Activated CD4-positive, CD25-positive, alpha-beta regulatory T cell treated with anti-CD3 and anti-CD28 coated beads, Interleukin-2, amount 50 U/mL, for 24 hours (primary cell): ENCODE measurements at regions not wholly inside any gene's neighbourhood (a gene's known extent, or its start where the extent isn't known, plus 50 kb on each side); places are given as distances from the start of the nearest gene placed in this dataset.

ENCODE experiments used
- ATAC-seq, 2 donors: fragments of 150-1000 bp; cut with Tn5 transposase; one replicate each; pipeline ENCODE4 v1.10.0; 2021; ENCODE audit warnings: mild to moderate bottlenecking in 1 of 2, moderate library complexity in 1 of 2

DNA sequence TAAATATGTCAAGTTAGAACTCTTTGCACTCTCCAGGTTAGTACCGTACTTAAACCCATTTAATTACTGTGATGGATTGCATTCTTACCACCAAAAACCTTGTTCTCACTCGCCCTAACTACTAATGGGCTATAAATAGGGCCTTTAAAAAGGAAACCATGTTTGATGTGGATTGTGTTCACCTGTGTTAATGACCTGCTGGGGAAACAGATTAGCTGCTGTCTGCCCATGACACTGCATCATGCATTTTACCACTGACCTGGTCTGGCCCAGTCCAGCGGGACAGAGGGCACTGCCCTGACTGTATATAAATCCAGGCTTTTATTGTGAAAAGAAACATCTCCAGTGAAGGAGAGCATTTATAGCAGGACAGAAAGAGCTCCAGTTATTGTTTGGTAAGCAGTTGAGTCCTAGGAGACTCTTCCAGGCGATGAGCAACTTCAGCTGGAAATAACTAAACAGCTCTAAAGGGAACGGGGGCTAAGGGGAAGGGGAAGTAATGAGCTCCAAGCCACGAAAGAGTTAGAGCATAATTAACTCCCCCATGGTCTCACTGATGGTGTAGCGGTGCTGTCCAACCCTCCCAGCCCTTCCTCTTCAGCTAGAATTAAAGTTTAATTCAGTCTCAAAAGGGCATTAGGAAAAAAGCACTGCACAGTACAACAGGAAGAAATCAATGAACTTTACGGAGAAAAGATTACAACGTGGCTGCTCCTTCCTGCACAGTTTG is 303.1 kb downstream of the ENC1 start:
- ATAC-seq, result no peak

DNA sequence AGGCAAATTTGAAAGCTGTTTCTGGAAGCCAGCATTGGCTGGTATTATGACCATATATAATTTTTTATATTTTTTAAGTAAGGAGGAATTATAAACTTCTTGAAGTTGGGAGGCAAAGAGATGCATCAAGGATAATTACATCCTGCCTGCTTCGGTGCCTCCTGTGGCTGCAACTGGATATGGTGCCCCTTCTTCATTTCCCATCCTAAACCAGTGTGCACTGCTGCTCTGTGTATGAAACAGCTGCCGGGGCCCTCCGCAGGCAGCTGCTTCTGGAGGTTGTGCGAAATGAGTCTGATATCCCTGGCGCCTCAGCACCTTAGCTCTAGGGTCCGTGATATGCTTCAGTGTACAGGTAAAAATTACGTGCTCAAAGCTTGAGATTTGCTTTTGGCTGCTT is 304.2 kb downstream of the ENC1 start:
- ATAC-seq, result no peak

DNA sequence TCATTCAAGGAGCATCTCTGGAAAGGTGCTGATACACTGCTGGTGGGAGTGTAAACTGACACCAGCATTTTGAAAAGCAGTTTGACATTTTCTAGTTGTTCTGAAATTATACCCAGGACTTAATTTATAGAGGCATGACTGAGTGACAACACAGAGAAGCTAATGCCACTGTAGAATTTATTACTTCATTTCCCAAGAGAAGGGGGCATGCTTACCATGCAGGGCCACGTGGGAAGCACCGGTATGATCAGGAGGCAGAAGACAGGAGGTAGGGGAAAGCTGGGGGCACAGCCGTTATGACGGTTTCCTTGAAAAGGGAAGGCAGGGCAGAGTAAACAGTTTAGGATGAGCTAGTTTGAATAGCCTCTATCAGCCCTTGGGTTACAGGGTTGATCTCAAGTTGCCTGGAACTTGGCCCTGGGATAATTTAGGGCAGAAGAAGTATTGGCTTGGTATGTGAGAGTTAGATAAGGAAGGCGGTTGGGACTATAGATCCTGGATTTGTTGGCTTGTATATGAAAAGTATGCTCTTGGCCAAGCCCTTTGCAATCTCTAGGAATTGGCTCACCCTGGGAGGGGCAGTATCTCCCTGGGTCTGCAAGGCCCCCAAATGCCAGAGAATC is 305.7 kb downstream of the ENC1 start:
- ATAC-seq, result no peak

DNA sequence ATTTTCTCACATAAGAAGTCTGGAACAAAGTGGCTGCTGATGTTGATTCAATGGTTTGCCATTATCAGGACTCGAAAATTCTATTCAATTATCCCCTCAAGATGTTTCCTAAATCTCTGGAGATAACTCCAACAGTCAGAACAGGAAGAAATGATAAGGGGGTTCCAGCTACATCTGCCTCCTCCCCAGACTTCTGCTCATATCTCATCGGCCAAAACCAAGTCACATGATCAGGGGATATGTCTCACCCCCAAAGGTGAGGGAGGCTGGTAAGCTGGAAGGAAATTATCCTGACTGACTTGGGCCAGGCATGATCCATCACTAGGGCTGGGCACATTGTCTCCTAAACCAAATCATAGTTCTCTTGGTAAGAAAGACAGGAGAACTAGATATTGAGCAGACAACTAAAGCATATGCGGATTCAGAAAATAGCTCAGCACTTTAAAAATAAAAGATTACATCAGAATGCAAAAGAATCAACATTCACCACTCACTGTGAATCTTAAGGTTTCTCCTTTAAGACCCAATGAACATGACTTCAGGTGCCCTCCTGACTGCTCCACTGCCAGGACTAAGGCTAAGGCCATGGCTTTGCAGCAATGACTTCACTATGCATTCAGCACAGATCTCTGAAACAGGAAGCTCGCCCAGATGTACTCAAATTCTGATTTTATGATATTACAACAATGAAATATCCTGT is 306.3 kb downstream of the ENC1 start:
- no peak for ATAC-seq

DNA sequence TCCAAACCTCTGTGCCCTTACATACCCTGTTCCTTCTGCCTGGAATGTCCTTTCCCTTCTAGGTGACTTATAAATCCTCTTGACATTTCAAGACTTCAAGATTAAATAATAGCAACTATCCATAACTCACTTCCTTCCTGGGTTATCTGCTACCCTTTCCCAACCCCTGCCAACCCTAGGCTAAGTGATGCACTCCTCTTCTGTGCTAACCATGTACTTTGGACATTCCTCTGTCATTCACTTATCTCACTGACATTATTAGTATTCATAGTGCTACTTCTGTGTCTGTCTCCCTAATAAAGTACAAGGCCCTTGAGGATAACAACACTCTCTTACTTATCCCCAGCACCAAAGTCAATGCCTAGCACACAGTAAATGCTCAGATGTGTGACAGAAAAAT is 307.1 kb downstream of the ENC1 start:
- no peak for ATAC-seq

DNA sequence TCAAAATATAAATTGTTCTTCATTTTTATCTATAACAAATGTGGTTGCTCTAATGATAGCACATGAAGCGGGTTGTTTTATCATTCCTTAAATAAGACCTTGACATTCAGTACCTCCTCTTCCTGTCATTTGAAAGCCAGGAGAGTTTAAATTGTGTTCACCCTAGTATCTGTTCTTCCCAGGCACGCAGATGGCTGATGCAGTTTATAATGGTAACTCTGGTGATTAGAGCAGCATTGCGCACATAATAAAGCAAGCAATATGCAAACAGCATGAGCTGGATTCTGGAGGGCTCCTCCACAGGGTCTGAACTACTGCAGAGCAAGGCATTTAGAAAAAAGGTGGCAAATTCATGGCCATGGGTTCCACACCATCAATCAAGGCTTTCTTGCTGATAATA is 307.8 kb downstream of the ENC1 start:
- ATAC-seq, result no peak

DNA sequence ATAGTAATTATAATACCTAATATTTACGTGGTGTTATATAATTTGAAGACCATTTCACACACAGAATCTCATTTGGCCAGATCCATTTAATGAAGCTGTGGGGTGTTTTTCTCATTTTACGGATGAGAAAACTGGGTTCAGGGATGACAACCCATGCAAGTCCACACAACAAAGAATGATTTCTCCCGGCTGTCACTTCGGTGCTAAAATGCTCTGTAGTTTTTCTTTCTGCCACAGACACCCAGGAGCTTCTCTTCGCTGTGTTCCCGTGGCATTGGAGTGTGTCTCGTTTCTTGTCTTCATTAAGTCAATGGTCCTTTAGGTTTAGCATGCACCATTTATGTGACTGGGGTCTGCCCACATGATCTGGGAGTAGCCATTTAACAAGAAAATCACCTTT is 308.5 kb downstream of the ENC1 start:
- ATAC-seq, result no peak

DNA sequence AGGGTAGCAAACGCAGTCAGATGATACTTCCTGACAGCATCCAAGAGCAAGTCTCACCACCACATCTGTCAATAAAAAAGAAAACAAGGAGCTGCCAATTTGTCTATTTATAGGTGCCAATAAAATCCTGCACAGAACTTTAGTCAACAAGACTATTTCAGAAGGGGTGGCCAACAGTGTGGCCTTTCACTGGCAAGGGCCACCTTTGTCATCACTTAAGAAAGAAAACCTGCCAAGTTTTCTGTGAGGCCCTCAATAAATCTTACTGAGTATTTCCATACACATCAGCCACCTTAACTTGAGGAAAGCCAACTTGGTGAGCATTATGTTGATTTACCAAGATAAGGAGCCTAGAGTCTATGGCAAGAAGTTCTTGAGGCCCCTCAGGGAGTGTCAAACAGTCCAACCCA is 312.3 kb downstream of the ENC1 start:
- ATAC-seq, result no peak

DNA sequence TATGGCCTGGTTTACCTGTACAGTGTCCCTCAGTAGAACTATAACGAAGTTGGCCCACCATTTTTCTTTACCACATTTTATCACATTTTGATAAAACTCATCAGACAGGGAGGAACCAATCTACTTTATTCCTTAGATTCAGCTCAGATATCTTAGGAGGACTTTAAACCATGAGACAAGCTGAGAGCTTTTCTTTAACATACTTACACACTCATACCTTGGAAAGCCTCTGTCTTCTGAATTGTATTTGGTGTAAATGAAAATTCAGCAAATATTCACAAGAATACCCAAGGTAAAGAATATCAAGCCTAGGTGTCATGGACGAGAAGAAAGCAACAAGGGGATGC is 313.2 kb downstream of the ENC1 start:
- no peak for ATAC-seq

DNA sequence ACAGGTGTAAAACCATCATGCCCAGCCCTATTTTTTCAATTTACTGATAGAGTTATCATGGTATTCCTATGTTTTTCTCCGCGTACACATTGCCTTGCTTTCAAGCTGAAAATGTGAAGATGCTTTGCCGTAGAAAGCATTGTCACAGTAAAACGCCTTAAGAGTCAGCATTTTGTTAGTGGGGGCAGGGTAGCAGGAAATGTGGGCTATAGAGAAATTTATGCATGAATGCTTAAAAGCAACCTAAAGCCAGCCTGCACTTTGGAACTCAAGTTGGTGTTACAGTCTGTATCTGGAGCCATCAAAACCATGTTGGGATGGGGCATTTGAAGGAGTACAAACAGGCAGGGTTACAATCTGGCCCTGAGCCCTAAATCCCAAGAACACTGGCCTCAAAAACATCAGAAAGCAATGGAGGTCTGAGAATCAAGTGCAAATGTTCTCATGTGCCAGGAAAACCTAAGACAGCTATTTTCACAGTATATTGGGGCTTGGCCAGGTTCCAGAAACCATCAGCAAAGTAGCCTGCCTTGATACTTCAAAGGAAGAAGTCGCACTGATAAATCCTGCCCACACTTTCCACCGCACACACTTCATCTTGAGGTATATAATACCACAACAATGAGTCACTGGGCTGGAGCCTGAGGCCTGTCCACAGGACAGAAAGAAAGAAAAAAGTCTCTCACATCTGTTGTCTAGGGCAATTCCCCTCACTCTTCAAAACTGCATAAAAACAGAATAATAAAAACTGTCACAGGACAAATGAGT is 313.8 kb downstream of the ENC1 start:
- peak; percentile 57 to 66 for ATAC-seq

DNA sequence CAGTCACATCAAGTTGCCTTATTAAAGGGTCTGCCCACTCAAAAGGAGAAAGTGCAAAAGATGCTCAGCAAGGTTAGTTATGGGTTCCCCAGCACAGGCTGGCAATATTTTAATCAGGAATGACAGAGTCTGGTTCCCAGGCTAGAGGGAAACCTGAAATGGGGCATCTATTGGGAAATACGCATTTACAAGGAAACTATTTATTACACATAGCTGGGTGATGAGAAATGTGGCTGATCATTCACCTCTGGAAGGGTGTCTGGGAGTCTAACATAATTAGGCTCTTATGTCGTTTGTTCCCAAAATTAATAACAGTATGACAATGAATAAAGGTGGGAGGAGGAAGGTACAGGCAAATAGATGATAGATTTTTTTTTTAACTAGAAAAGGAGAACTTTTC is 314.7 kb downstream of the ENC1 start:
- ATAC-seq, result no peak

DNA sequence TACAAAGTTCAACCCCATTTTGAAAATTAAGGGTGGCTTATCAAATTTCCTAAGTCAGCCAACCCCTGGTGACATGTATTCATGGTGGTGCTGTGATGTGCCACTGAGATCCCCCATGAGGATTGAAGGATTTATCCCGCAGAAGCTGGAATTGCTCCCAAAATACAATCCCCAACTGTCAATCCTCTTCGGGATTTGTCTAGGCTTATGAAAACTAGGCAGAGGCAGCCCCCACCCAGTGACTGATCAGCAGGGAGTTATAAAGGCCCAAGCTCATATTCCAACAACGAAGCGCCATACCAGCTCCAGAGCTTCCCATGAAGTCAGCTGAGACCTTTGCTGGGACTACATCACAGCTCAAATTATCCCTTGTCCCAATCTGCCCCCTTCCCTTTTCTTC is 316.0 kb downstream of the ENC1 start:
- peak in 1 of 2 donors; percentile 5 for ATAC-seq

DNA sequence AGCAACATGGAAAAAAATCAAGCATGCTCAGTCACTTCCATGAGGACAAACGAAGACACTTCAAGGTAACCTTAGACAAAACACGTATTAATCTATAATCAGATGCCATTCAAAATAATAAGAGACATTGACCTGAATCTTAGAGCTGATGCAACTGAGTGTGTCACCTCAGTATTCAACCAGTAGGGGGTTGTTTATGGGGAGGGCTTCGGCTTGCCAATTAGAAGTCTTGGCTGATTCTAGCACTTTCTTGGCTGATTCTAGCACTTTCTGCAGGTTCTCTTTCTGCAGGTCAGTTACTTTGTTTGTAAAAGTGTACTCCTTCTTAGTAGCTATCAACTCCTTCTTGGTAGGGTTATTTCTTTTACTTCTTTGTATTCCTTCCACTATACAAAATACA is 317.6 kb downstream of the ENC1 start:
- ATAC-seq, result no peak

DNA sequence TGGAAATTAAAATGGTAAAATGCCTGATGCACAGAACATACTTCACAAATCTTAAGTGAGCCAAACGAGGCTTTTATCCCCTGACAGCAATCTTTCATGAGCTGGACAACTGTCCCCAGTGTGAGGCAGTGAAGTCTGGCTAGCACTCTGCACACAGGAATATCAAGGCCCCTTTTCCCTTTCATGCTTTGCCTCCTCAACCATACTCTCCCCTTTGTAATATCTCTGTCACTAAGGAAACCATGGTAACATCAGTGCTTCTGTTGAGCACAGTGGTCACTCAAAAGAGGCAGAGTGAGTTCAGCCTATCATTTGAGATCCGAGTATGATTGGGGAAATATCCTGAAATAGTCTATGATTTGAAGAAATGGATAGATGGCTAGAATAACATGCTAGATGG is 318.3 kb downstream of the ENC1 start:
- ATAC-seq, result no peak

DNA sequence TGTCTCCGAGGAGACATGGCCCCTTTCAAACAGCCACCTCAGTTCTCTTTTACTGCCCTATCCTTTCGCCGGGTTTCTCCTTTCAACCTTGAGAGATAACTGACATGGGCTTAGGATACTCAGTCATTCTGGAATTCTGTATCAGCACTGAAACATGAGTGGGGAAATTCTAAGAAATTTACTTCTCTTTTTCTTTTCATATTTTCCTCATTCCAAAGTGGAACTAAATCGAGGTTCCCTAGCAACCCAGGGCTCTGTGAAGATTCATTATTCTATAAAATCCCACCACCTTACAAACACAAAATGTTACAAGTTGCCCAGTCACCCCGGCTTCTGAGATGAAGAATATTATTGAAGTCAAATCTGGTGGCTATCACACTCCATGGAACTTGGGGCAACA is 319.2 kb downstream of the ENC1 start:
- ATAC-seq, result no peak

DNA sequence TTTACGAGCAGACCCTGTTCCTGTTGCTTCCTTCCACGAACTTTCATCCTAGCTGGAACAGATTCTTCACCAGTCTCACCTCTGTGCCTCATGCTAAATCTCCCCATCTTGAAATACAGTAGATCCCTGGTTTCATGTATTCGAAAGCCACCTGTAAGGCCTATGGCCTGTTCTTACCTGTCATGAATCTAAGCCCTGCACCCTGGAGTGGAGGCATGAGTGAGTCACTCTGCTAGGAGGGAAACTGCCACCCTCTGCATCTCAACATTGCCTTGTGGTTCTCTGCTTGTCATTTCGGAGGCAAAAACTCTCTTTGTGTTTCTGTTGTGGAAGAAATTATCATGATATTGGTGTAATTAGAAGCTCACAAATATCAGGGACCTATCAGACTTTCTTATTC is 320.0 kb downstream of the ENC1 start:
- no peak for ATAC-seq

DNA sequence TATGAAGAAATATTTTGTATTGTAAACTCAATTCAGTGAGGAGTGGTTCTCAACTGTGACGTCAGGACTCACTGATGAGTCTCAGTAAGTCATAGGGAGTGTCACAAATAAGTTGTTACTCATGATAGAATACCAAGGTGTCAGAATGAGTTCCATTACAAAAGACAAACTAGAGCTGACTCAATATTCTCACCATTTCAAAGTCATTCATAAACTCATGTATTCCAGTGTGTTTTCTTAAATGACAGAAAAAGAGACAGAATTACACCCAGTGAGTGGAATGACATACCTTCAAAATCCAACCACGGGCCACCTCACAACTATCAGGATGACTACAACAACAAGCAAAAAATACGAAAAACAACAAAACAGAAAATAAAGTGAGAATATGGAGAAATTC is 321.5 kb downstream of the ENC1 start:
- peak in 1 of 2 donors; percentile 48 for ATAC-seq

DNA sequence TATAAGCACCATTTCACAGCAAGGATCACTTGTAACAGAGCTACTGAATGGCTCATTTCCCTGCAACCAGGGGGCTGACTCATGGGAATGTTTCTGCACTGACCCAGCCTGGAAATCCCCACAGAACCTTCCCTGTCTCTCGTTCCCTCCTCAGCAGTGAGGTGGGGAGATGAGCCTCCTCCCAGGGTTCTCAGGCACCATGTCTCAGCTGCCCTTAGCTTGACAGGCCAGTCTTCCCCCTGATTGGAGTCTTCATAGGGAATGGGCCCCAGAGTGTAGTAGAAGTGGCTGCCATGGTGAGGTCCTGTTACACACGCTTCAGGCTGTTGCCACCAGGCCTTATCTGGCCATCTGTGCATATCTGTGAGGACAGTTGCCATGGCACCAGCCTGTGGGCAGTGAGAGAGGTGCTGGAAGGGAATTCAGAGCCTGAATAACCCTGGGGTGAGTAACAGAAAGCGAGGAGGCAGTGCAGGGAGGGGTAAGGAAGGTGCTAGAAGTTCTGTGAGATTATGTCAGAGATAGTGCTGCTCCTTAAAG is 324.4 kb downstream of the ENC1 start:
- ATAC-seq, result peak; percentile 19 to 42

DNA sequence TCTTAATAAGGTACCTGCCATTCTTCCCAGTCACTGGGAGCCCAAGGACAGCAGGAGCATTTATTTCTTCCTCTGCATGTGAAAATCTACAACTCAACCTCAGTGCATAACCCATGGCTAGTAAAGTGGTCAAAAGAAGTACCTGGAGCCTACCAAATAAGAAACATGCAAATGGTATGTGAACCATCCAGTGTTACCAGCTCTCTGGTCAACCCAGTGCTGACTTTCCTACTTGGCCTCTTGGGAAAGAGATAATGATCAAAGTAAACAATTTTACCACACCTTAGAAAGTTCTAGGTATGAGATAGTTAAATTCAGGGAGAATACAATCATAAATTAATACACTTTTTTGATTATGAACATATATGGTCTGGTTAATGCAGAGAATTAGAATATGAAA is 325.6 kb downstream of the ENC1 start:
- ATAC-seq, result no peak

DNA sequence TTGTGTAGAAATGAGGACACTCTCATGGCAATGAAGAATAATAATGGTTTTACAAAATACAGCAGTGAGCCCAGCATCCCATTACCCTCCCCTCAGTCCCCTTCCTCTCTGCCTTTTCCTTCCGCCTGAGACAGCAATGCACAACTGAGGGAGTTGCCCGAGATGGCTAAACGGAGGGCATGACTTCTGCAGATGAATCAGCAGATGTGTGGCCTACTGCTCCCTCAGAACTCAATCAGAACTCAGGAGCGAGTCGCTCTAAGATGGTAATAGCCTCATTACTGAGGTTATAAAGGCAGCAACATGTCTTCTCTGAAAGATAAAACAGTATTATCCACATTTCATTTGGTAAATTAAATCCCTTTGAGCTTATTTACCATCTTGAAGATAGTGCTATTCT is 326.6 kb downstream of the ENC1 start:
- ATAC-seq, result no peak

DNA sequence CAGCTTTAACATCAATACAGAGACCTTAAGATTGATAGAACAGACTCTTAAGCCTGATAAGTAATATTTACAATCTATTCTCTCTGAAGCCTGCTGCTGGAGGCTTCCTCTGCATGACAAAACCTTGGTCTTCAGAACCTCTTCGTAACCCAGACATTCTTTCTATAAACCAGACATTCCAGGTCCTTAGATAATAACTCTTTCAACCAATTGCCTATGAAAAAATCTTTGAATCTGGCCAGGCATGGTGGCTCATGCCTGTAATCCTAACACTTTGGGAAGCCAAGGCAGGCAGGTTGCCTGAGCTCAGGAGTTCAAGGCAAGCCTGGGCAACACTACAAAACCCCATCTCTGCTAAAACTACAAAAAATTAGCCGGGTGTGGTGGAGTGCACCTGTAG is 327.8 kb downstream of the ENC1 start:
- ATAC-seq, result no peak

DNA sequence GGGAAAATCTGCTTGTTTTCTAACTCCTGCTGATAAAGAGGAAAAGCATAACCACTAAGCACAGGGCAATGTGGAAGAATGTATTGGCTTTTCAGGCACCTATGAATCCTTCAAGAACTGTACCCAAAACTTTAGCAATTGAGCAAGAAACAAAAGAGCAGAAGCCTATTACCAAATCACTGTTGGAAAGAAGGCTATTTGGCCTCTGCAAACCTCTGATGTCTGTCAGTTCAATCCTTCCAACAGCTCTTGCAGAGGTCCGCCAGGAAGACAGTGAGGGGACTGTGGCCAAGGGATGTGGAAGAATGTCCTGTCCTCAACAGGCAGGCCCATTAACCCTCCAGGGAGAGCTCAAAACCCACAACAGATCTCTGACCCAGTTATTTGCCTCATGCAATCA is 328.6 kb downstream of the ENC1 start:
- ATAC-seq, result no peak
